Endothelial cell of umbilical vein (primary cell): ENCODE measurements at regions not wholly inside any gene's neighbourhood (a gene's known extent, or its start where the extent isn't known, plus 50 kb on each side); places are given as distances from the start of the nearest gene placed in this dataset.

Experiments
- BruUV-seq: library from RNA; stranded (reverse); fragments of 400-500 nt; replicated peaks from 2 replicates; lab custom pipeline; 2021; lab: Mats Ljungman, UMichigan
- CTCF ChIA-PET: fragments of 300-600, 350-600 bp; sonication (Branson Sonifier 250); formaldehyde crosslinking; loops from one replicate; lab custom pipeline; 2021; ENCODE audit warnings: antibody characterized with exemption, inconsistent platforms; lab: Charles Lee
- POLR2A ChIA-PET: fragments of 300-600, 350-600 bp; sonication (Branson Sonifier 250); formaldehyde crosslinking; loops from one replicate; lab custom pipeline; 2021; ENCODE audit warnings: antibody characterized with exemption, inconsistent platforms; lab: Charles Lee
- DNase-seq: peaks from one replicate; pipeline ENCODE4 v3.0.0-alpha.2; 2011; ENCODE audit warnings: low read depth, low spot score
- FAIRE-seq: peaks from 2 replicates; lab custom pipeline; 2011; peaks lifted over from hg19 to GRCh38; lab: Jason Lieb, UNC
- H2AFZ ChIP-seq: 2 replicates; pipeline ENCODE4 v1.6.0; 2012; ENCODE audit warnings: low read depth, low read length, control low read depth, inconsistent platforms
- H3K27ac ChIP-seq: 2 replicates; pipeline ENCODE4 v1.5.1; 2011; ENCODE audit warnings: low read depth, mild to moderate bottlenecking, control low read depth, low read length, moderate library complexity; ENCODE audit not compliant: insufficient read depth
- H3K27me3 ChIP-seq, 2 experiments: 2 replicates each; pipeline versions ENCODE4 v1.6.0 to v1.6.1; 2011; ENCODE audit warnings: low read length in 2 of 2, mixed read lengths in 1 of 2; ENCODE audit not compliant: control insufficient read depth in 2 of 2, insufficient read depth in 2 of 2
- H3K36me3 ChIP-seq, 2 experiments: 2 replicates in 1 of 2; 3 replicates in 1 of 2; pipeline ENCODE4 v1.5.1; 2011; ENCODE audit warnings: low read length in 2 of 2, mild to moderate bottlenecking in 1 of 2, moderate library complexity in 1 of 2; ENCODE audit not compliant: control insufficient read depth in 2 of 2, insufficient read depth in 2 of 2; ENCODE audit errors: extremely low read depth in 1 of 2
- H3K4me1 ChIP-seq: 3 replicates; pipeline ENCODE4 v1.5.1; 2011; ENCODE audit warnings: mild to moderate bottlenecking, low read length; ENCODE audit not compliant: control insufficient read depth, insufficient read depth; ENCODE audit errors: extremely low read depth
- H3K4me2 ChIP-seq: 2 replicates; pipeline ENCODE4 v1.6.1; 2011; ENCODE audit warnings: low read length, control low read depth, mixed read lengths; ENCODE audit not compliant: insufficient read depth
- H3K4me3 ChIP-seq, 3 experiments: fragments of 200-600 bp in 1 of 3; sonication (generic), shearing (Covaris generic) in 1 of 3; replicated peaks in 1 of 3; 2 replicates each; pipeline ENCODE4 v1.5.1; 2011 to 2016; ENCODE audit warnings: control low read depth in 3 of 3, low read length in 3 of 3, mild to moderate bottlenecking in 2 of 3, inconsistent platforms in 1 of 3, low read depth in 1 of 3, moderate library complexity in 1 of 3; ENCODE audit not compliant: insufficient read depth in 1 of 3
- H3K79me2 ChIP-seq: 2 replicates; pipeline ENCODE4 v1.6.0; 2012; ENCODE audit warnings: low read length, inconsistent platforms; ENCODE audit not compliant: control insufficient read depth, insufficient read depth
- H3K9ac ChIP-seq: replicated peaks from 2 replicates; pipeline ENCODE3; 2011; ENCODE audit warnings: low read length, control low read depth; ENCODE audit not compliant: insufficient read depth; ENCODE audit errors: extremely low read depth
- H3K9me1 ChIP-seq: replicated peaks from 3 replicates; pipeline ENCODE4 v1.6.0; 2011; ENCODE audit warnings: mild to moderate bottlenecking, low read length; ENCODE audit not compliant: control insufficient read depth, insufficient read depth; ENCODE audit errors: extremely low read depth
- H3K9me3 ChIP-seq: replicated peaks from 2 replicates; pipeline ENCODE4 v1.5.1; 2012; ENCODE audit warnings: low read length, inconsistent platforms; ENCODE audit not compliant: control insufficient read depth, insufficient read depth
- H4K20me1 ChIP-seq: replicated peaks from 2 replicates; pipeline ENCODE3; 2011; ENCODE audit warnings: mild to moderate bottlenecking, low read length; ENCODE audit not compliant: control insufficient read depth, insufficient read depth; ENCODE audit errors: extremely low read depth
- CTCF ChIP-seq, 2 donors: IDR thresholded peaks; 1 replicate in 1 of 2; 2 replicates in 1 of 2; pipeline ENCODE4 v1.5.1; 2011; ENCODE audit warnings: low read length in 2 of 2, mild to moderate bottlenecking in 2 of 2, moderate library complexity in 2 of 2, control low read depth in 1 of 2, inconsistent platforms in 1 of 2, low read depth in 1 of 2; ENCODE audit not compliant: insufficient read depth in 1 of 2; ENCODE audit errors: extremely low read depth in 1 of 2
- EZH2 ChIP-seq: IDR thresholded peaks from 2 replicates; pipeline ENCODE4 v1.6.1; 2012; ENCODE audit warnings: borderline replicate concordance, low read depth, mild to moderate bottlenecking, moderate library complexity, low read length, inconsistent platforms; ENCODE audit not compliant: severe bottlenecking
- FOS ChIP-seq: IDR thresholded peaks from 2 replicates; pipeline ENCODE4 v1.6.1; 2011; ENCODE audit warnings: mild to moderate bottlenecking, low read length, moderate library complexity, borderline replicate concordance; ENCODE audit not compliant: insufficient read depth
- GATA2 ChIP-seq: IDR thresholded peaks from 2 replicates; pipeline ENCODE4 v1.7.0; 2011; ENCODE audit warnings: low read depth, mild to moderate bottlenecking, moderate library complexity, mixed read lengths, low read length; ENCODE audit not compliant: insufficient read length, insufficient read depth
- JUN ChIP-seq: IDR thresholded peaks from 2 replicates; pipeline ENCODE4 v1.6.1; 2011; ENCODE audit warnings: borderline replicate concordance, low read depth; ENCODE audit not compliant: insufficient read length, insufficient read depth
- MAX ChIP-seq: IDR thresholded peaks from 2 replicates; pipeline ENCODE4 v1.6.1; 2011; ENCODE audit not compliant: insufficient read depth, insufficient read length
- MYC ChIP-seq: IDR thresholded peaks from one replicate; pipeline ENCODE4 v1.6.1; 2011; ENCODE audit warnings: mild to moderate bottlenecking, low read depth, low read length
- POLR2A ChIP-seq: IDR thresholded peaks from 2 replicates; pipeline ENCODE4 v1.6.1; 2012; ENCODE audit warnings: low read depth, mild to moderate bottlenecking, control low read depth, low read length
- POLR2AphosphoS5 ChIP-seq: IDR thresholded peaks from 2 replicates; pipeline ENCODE4 v1.6.1; 2012; ENCODE audit warnings: low read depth, mild to moderate bottlenecking, control low read depth, low read length, moderate library complexity; ENCODE audit not compliant: insufficient read depth
- dilution Hi-C: fragments of 300-500 bp; cut with MboI; formaldehyde crosslinking; loops from one replicate; pipeline ENCODE4 v1.15.0; 2019; ENCODE audit warnings: low sequenced_read_pairs; ENCODE audit not compliant: extremely low pct_ligation_motif_present
- intact Hi-C: fragments of 100-400 bp; cut with micrococcal nuclease; formaldehyde crosslinking; loops from one replicate; pipeline ENCODE4 v1.10.0; 2022

- BruUV-seq = no TSS peak
- Histone ChIP-seq H3K27me3 (no peaks in the 10 kb centered on the region), H3K9me3 (peaks cover 7% of the 10 kb centered on the region), H4K20me1 (no peaks in the 10 kb centered on the region), H3K79me2 (no peaks in the 10 kb centered on the region), H3K36me3 (no peaks in the 10 kb centered on the region), H3K4me3 (no peak overlapping the region), H3K27ac (no peak overlapping the region), H3K9ac (no peak overlapping the region), H2AFZ (no peak overlapping the region), H3K9me1 (no peaks in the 10 kb centered on the region), H3K4me1 (no peaks in the 10 kb centered on the region), H3K4me2 (no peak overlapping the region)
- DNase-seq = no peak
- dilution Hi-C loops = no loop called here
- no peak for FAIRE-seq
- ChIA-PET POLR2A (no interaction called here), CTCF (no interaction called here)
- no peak for TF ChIP-seq MAX
- TF ChIP-seq MYC = no peak
- TF ChIP-seq CTCF (IDR thresholded peaks at IDR 0.05; ENCODE audit: extremely low read depth in 1 of 2, insufficient read depth in 1 of 2, low read depth in 1 of 2, low read length in 2 of 2) = no peak
- TF ChIP-seq FOS = no peak
- TF ChIP-seq JUN = no peak
- no peak for TF ChIP-seq GATA2
- TF ChIP-seq POLR2A = no peak
- TF ChIP-seq POLR2AphosphoS5 = no peak
- TF ChIP-seq EZH2 = no peak
- intact Hi-C loops = no loop called here
Observed at GRCh38 chr20:60255415-60255814, 297.2 kb downstream of the CDH26 start.
